HepG2 (cell line): ENCODE measurements at regions not wholly inside any gene's neighbourhood (a gene's known extent, or its start where the extent isn't known, plus 50 kb on each side); places are given as distances from the start of the nearest gene placed in this dataset.

Source experiments
- ATAC-seq: fragments of 200-7000 bp; cut with Tn5 transposase; 3 replicates; pipeline ENCODE4 v1.9.1; 2020; ENCODE audit warnings: mild to moderate bottlenecking, moderate library complexity
- BruUV-seq: library from RNA; stranded (reverse); fragments of 400-500 nt; replicated peaks from 2 replicates; lab custom pipeline; 2021; lab: Mats Ljungman, UMichigan
- CTCF ChIA-PET: fragments of 300-600 bp; formaldehyde crosslinking; extraction: SDS; loops from one replicate; lab custom pipeline; 2021; ENCODE audit warnings: low total read pairs, inconsistent platforms, low intra/inter-chr PET ratio; lab: Yijun Ruan, JAX
- POLR2A ChIA-PET: fragments of 350-600 bp; sonication (Branson Sonifier 250); formaldehyde crosslinking; loops from one replicate; lab custom pipeline; 2020; ENCODE audit warnings: antibody characterized with exemption, inconsistent platforms; lab: Yijun Ruan, JAX
- DNase-seq: peaks from one replicate; pipeline ENCODE4 v3.0.0-alpha.2; 2015; ENCODE audit warnings: low spot score
- FAIRE-seq: peaks from 3 replicates; lab custom pipeline; 2011; peaks lifted over from hg19 to GRCh38; lab: Jason Lieb, UNC
- H2AFZ ChIP-seq: one replicate; pipeline ENCODE4 v1.6.1; 2011; ENCODE audit warnings: low read length, inconsistent platforms
- H3K27ac ChIP-seq: fragments of 300-600 bp; 3 replicates; pipeline ENCODE4 v1.8.0; 2011; ENCODE audit warnings: mixed run types, mild to moderate bottlenecking, mixed read lengths, low read length, inconsistent platforms; ENCODE audit not compliant: insufficient read depth; ENCODE audit errors: extremely low read length
- H3K27me3 ChIP-seq, 2 experiments: fragments of 200-600 bp in 1 of 2; 2 replicates in 1 of 2; 3 replicates in 1 of 2; pipeline versions ENCODE4 v1.6.0 to v1.8.0; 2011; ENCODE audit warnings: low read length in 2 of 2, mild to moderate bottlenecking in 2 of 2, moderate library complexity in 2 of 2, inconsistent platforms in 1 of 2; ENCODE audit not compliant: insufficient read depth in 2 of 2, control insufficient read depth in 1 of 2
- H3K36me3 ChIP-seq, 2 experiments: fragments of 200-600 bp in 1 of 2; replicated peaks in 1 of 2; 2 replicates in 1 of 2; 3 replicates in 1 of 2; pipeline versions ENCODE4 v1.5.1 to v1.8.0; 2011; ENCODE audit warnings: low read length in 2 of 2, inconsistent platforms in 1 of 2; ENCODE audit not compliant: insufficient read depth in 2 of 2, control insufficient read depth in 1 of 2
- H3K4me1 ChIP-seq: 2 replicates; pipeline ENCODE4 v1.5.1; 2012; ENCODE audit warnings: low read length, inconsistent platforms; ENCODE audit not compliant: insufficient read depth
- H3K4me2 ChIP-seq: 2 replicates; pipeline ENCODE4 v1.6.0; 2011; ENCODE audit warnings: low read depth, low read length, inconsistent platforms
- H3K4me3 ChIP-seq, 3 experiments: fragments of 200-600 bp in 1 of 3; sonication (generic), shearing (Covaris generic) in 1 of 3; replicated peaks in 1 of 3; 2 replicates each; pipeline ENCODE4 v1.5.1; 2011 to 2016; ENCODE audit warnings: low read length in 3 of 3, inconsistent platforms in 2 of 3, low read depth in 2 of 3, mild to moderate bottlenecking in 2 of 3, control low read depth in 1 of 3, mixed read lengths in 1 of 3; ENCODE audit not compliant: insufficient read depth in 1 of 3
- H3K79me2 ChIP-seq: one replicate; pipeline ENCODE4 v1.6.1; 2011; ENCODE audit warnings: low read length, inconsistent platforms; ENCODE audit not compliant: insufficient read depth
- H3K9ac ChIP-seq: 2 replicates; pipeline ENCODE4 v1.6.0; 2011; ENCODE audit warnings: mild to moderate bottlenecking, low read depth, low read length, inconsistent platforms; ENCODE audit not compliant: insufficient read depth
- H3K9me3 ChIP-seq: 2 replicates; pipeline ENCODE4 v1.5.1; 2012; ENCODE audit warnings: mild to moderate bottlenecking, low read length
- H4K20me1 ChIP-seq: 2 replicates; pipeline ENCODE4 v1.6.0; 2011; ENCODE audit warnings: inconsistent platforms, mild to moderate bottlenecking, low read length, moderate library complexity; ENCODE audit not compliant: insufficient read depth
- ETV6 ChIP-seq: sonication (generic); formaldehyde crosslinking; conservative IDR thresholded peaks from 2 replicates; pipeline ENCODE4 v1.4.0; 2020; ENCODE audit warnings: missing genetic modification reagents
- HMGXB3 ChIP-seq: sonication (generic); formaldehyde crosslinking; IDR thresholded peaks from 2 replicates; pipeline ENCODE4 v1.4.0; 2020; ENCODE audit warnings: missing genetic modification reagents, borderline replicate concordance
- NCOA5 ChIP-seq: sonication (generic); formaldehyde crosslinking; IDR thresholded peaks from 2 replicates; pipeline ENCODE4 v1.4.0; 2020; ENCODE audit warnings: missing genetic modification reagents
- ZNF691 ChIP-seq: sonication (generic); formaldehyde crosslinking; IDR thresholded peaks from 2 replicates; pipeline ENCODE4 v1.4.0; 2020; ENCODE audit warnings: missing genetic modification reagents, low read depth, mild to moderate bottlenecking, borderline replicate concordance
- WGBS: methylation state at CpG from one replicate; pipeline ENCODE4 v1.1.6; 2017; ENCODE audit warnings: low lambda C conversion rate; 5-methylcytosine and 5-hydroxymethylcytosine counted together
- in situ Hi-C: cut with HindIII; loops from 2 replicates; pipeline ENCODE4 v1.10.0; 2017; ENCODE audit warnings: low pct_unique_long_range_greater_than_20kb; ENCODE audit not compliant: extremely low pct_ligation_motif_present
- intact Hi-C: fragments of 100-400 bp; cut with micrococcal nuclease; formaldehyde crosslinking; loops from one replicate; pipeline ENCODE4 v1.10.0; 2022; ENCODE audit not compliant: unreplicated experiment

GRCh38 chr2:47645246-47645645 lies 74.5 kb upstream of the KCNK12 start:
- DNase-seq, result no peak
- Histone ChIP-seq H2AFZ (no peak overlapping the region), H3K4me1 (no peaks in the 10 kb centered on the region), H3K9me3 (no peaks in the 10 kb centered on the region), H3K4me3 (no peak overlapping the region), H3K4me2 (no peak overlapping the region), H4K20me1 (no peaks in the 10 kb centered on the region), H3K36me3 (no peaks in the 10 kb centered on the region), H3K79me2 (no peaks in the 10 kb centered on the region), H3K27ac (no peak overlapping the region), H3K9ac (no peak overlapping the region), H3K27me3 (peaks cover 3 to 21% of the 10 kb centered on the region in 2 experiments; a peak in 3 of 5 replicates)
- WGBS, result 0% methylated on average over 1 of the region's 1 CpG
- in situ Hi-C loops (no loop called here), intact Hi-C loops (no loop called here)
- ChIA-PET CTCF (no interaction called here), POLR2A (no interaction called here)
- BruUV-seq, result no TSS peak
- no peak for ATAC-seq
- no peak for TF ChIP-seq ZNF691 (CRISPR knock-in tag)
- no peak for TF ChIP-seq NCOA5
- no peak for TF ChIP-seq HMGXB3
- TF ChIP-seq ETV6 (CRISPR knock-in tag), result no peak
- FAIRE-seq, result no peak
